ENCODE measurements at regions not wholly inside any gene's neighbourhood (a gene's known extent, or its start where the extent isn't known, plus 50 kb on each side); places are given as distances from the start of the nearest gene placed in this dataset.

DNA sequence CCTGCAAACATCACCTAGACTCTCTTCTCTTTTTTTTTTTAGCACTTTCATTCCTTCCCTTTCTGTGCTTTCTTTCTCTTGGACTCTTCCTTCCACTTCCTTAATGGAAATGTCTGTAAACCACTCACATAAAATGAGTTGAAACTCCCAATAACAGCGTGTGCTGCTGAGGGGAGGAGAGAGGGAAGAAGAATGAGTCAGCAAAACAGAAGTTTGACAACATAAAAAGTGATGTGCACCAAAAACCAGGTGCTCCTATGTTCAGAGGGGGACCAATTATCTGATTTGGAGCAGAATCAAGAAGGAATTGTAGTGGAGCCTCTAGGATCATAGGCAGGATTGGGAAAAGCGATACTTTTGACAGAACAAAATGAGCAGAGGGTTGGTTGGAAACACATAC lies 712.1 kb upstream of the IGFBP3 start:
- H3K36me3 ChIP-seq (ENCODE audit: control insufficient read depth in 2 of 3, insufficient read depth in 3 of 3, low read length in 3 of 3) = no peaks in the 10 kb centered on the region
- intact Hi-C loops (cut with DNase I) = no loop called here
- H3K4me3 ChIP-seq (ENCODE audit: low read length in 3 of 3) = no peak overlapping the region
- H3K9me3 ChIP-seq (ENCODE audit: control insufficient read depth in 2 of 3, insufficient read depth in 1 of 3, low read length in 3 of 3) = no peaks in the 10 kb centered on the region
- H3K4me1 ChIP-seq (ENCODE audit: control insufficient read depth in 2 of 3, insufficient read depth in 2 of 3, low read depth in 1 of 3, low read length in 3 of 3) = no peaks in the 10 kb centered on the region
- TF ChIP-seq, protein P1, sequence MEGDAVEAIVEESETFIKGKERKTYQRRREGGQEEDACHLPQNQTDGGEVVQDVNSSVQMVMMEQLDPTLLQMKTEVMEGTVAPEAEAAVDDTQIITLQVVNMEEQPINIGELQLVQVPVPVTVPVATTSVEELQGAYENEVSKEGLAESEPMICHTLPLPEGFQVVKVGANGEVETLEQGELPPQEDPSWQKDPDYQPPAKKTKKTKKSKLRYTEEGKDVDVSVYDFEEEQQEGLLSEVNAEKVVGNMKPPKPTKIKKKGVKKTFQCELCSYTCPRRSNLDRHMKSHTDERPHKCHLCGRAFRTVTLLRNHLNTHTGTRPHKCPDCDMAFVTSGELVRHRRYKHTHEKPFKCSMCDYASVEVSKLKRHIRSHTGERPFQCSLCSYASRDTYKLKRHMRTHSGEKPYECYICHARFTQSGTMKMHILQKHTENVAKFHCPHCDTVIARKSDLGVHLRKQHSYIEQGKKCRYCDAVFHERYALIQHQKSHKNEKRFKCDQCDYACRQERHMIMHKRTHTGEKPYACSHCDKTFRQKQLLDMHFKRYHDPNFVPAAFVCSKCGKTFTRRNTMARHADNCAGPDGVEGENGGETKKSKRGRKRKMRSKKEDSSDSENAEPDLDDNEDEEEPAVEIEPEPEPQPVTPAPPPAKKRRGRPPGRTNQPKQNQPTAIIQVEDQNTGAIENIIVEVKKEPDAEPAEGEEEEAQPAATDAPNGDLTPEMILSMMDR (IDR thresholded peaks at IDR 0.05; ENCODE audit: borderline replicate concordance, extremely low read depth, insufficient read depth) = no peak
- FAIRE-seq (no peak), DNase-seq (no peak)
- H3K27me3 ChIP-seq (ENCODE audit: control insufficient read depth, insufficient read depth, low read length) = no peaks in the 10 kb centered on the region
- H3K27ac ChIP-seq (ENCODE audit: low read depth in 2 of 2, low read length in 2 of 2) = no peak overlapping the region
- H3K9ac ChIP-seq (ENCODE audit: low read length in 3 of 3) = no peak overlapping the region

DNA sequence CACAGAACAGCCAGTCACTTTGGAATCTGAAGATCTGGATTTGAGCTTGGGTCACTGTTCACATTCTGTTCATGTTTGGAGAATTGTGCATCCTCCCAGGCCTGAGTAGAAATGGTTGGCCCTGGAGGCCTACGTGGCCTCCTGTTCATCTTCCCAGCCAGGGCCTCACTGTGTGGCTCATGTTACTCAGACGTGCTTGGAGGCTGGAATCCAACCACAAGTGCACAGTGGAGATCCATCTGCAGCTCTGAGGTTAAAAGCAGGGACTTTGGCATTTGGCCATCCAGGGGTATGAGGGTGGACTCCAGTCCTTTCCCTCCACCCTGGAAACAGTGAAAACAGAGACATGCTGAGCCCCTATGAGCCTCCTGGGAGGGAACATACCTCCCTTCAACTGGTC lies 709.0 kb upstream of the IGFBP3 start:
- H3K27ac ChIP-seq (ENCODE audit: low read depth in 2 of 2, low read length in 2 of 2) = no peak overlapping the region
- no peak for DNase-seq
- no peak overlapping the region for H3K9ac ChIP-seq (ENCODE audit: low read length in 3 of 3)
- H3K27me3 ChIP-seq (ENCODE audit: control insufficient read depth, insufficient read depth, low read length) = no peaks in the 10 kb centered on the region
- TF ChIP-seq, protein P1 (IDR thresholded peaks at IDR 0.05; ENCODE audit: borderline replicate concordance, extremely low read depth, insufficient read depth) = no peak
- no peaks in the 10 kb centered on the region for H3K36me3 ChIP-seq (ENCODE audit: control insufficient read depth in 2 of 3, insufficient read depth in 3 of 3, low read length in 3 of 3)
- intact Hi-C loops (cut with DNase I) = no loop called here
- H3K4me1 ChIP-seq (ENCODE audit: control insufficient read depth in 2 of 3, insufficient read depth in 2 of 3, low read depth in 1 of 3, low read length in 3 of 3) = no peaks in the 10 kb centered on the region
- no peak for FAIRE-seq
- no peaks in the 10 kb centered on the region for H3K9me3 ChIP-seq (ENCODE audit: control insufficient read depth in 2 of 3, insufficient read depth in 1 of 3, low read length in 3 of 3)
- H3K4me3 ChIP-seq (ENCODE audit: low read length in 3 of 3) = no peak overlapping the region

DNA sequence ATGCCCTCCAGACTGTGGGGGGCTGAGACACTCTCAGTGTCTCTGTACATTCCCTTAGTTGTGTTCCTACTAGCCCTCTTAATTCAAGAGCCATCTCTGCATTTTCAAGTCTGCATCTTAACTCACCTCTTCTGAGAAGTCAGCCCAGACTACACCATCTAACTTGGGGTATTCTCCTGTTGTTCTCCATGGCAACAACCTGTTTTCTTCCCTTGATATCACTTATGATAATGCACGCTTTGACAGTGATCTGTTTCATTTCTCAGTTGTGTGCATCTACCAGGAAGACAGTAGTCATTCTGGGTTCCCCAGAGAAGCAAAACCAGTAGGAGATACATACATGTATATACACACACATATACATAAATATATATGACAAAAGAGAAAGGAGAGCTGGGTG lies 707.3 kb upstream of the IGFBP3 start:
- Histone ChIP-seq H3K27me3 (ENCODE audit: control insufficient read depth, insufficient read depth, low read length) (no peaks in the 10 kb centered on the region), H3K4me1 (ENCODE audit: control insufficient read depth in 2 of 3, insufficient read depth in 2 of 3, low read depth in 1 of 3, low read length in 3 of 3) (no peaks in the 10 kb centered on the region), H3K27ac (ENCODE audit: low read depth in 2 of 2, low read length in 2 of 2) (no peak overlapping the region), H3K36me3 (ENCODE audit: control insufficient read depth in 2 of 3, insufficient read depth in 3 of 3, low read length in 3 of 3) (no peaks in the 10 kb centered on the region), H3K9ac (ENCODE audit: low read length in 3 of 3) (no peak overlapping the region), H3K9me3 (ENCODE audit: control insufficient read depth in 2 of 3, insufficient read depth in 1 of 3, low read length in 3 of 3) (no peaks in the 10 kb centered on the region), H3K4me3 (ENCODE audit: low read length in 3 of 3) (no peak overlapping the region)
- FAIRE-seq = no peak
- TF ChIP-seq, protein P1 (IDR thresholded peaks at IDR 0.05; ENCODE audit: borderline replicate concordance, extremely low read depth, insufficient read depth) = no peak
- intact Hi-C loops (cut with DNase I) = no loop called here
- DNase-seq = no peak

DNA sequence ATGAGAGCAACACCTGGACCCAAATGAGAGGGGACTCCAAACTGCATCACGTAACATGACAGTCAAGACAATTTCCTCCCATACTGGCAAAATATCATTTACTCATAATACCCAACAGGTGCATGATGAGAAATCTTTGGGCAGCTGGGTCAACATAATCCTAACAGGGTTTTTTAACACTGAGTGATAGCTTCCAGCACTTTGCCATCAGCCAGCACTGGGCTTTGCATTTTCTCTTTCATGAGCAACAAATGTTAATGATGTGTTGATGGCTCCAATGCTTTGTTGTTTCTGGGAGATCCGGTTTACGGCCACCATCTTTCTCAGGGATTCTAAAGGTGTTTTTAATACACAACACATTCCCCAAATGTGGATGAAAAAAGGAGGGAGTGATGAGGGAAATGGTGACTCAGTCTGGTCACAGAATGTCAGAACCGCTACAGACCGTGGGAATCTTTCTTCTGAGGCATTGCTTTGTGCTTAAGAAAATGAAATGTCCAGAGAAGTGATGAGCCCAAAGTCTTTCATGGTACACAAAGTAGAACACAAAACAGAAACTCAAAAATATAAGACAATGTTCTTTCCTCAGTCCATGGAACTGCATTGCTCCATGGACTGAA lies 705.7 kb upstream of the IGFBP3 start:
- Histone ChIP-seq H3K4me3 (ENCODE audit: low read length in 3 of 3) (no peak overlapping the region), H3K36me3 (ENCODE audit: control insufficient read depth in 2 of 3, insufficient read depth in 3 of 3, low read length in 3 of 3) (no peaks in the 10 kb centered on the region), H3K9ac (ENCODE audit: low read length in 3 of 3) (no peak overlapping the region), H3K27ac (ENCODE audit: low read depth in 2 of 2, low read length in 2 of 2) (no peak overlapping the region), H3K27me3 (ENCODE audit: control insufficient read depth, insufficient read depth, low read length) (no peaks in the 10 kb centered on the region), H3K9me3 (ENCODE audit: control insufficient read depth in 2 of 3, insufficient read depth in 1 of 3, low read length in 3 of 3) (no peaks in the 10 kb centered on the region), H3K4me1 (ENCODE audit: control insufficient read depth in 2 of 3, insufficient read depth in 2 of 3, low read depth in 1 of 3, low read length in 3 of 3) (no peaks in the 10 kb centered on the region)
- FAIRE-seq (no peak), DNase-seq (no peak)
- intact Hi-C loops (cut with DNase I) = no loop called here
- TF ChIP-seq, protein P1 (IDR thresholded peaks at IDR 0.05; ENCODE audit: borderline replicate concordance, extremely low read depth, insufficient read depth) = no peak
